ENCODE measurements at regions not wholly inside any gene's neighbourhood (a gene's known extent, or its start where the extent isn't known, plus 50 kb on each side); places are given as distances from the start of the nearest gene placed in this dataset.

- no peak for TF ChIP-seq ZNF598 (CRISPR knock-in tag; IDR thresholded peaks at IDR 0.05; ENCODE audit: borderline replicate concordance)
- TF ChIP-seq ARID4A (CRISPR knock-in tag; IDR thresholded peaks at IDR 0.05; ENCODE audit: borderline replicate concordance) = no peak
- TF ChIP-seq, protein P1, sequence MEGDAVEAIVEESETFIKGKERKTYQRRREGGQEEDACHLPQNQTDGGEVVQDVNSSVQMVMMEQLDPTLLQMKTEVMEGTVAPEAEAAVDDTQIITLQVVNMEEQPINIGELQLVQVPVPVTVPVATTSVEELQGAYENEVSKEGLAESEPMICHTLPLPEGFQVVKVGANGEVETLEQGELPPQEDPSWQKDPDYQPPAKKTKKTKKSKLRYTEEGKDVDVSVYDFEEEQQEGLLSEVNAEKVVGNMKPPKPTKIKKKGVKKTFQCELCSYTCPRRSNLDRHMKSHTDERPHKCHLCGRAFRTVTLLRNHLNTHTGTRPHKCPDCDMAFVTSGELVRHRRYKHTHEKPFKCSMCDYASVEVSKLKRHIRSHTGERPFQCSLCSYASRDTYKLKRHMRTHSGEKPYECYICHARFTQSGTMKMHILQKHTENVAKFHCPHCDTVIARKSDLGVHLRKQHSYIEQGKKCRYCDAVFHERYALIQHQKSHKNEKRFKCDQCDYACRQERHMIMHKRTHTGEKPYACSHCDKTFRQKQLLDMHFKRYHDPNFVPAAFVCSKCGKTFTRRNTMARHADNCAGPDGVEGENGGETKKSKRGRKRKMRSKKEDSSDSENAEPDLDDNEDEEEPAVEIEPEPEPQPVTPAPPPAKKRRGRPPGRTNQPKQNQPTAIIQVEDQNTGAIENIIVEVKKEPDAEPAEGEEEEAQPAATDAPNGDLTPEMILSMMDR (CRISPR knock-in tag; IDR thresholded peaks at IDR 0.05) = no peak
- TF ChIP-seq HOMEZ (CRISPR knock-in tag; IDR thresholded peaks at IDR 0.05; ENCODE audit: low read depth) = no peak
- TF ChIP-seq, protein P2, sequence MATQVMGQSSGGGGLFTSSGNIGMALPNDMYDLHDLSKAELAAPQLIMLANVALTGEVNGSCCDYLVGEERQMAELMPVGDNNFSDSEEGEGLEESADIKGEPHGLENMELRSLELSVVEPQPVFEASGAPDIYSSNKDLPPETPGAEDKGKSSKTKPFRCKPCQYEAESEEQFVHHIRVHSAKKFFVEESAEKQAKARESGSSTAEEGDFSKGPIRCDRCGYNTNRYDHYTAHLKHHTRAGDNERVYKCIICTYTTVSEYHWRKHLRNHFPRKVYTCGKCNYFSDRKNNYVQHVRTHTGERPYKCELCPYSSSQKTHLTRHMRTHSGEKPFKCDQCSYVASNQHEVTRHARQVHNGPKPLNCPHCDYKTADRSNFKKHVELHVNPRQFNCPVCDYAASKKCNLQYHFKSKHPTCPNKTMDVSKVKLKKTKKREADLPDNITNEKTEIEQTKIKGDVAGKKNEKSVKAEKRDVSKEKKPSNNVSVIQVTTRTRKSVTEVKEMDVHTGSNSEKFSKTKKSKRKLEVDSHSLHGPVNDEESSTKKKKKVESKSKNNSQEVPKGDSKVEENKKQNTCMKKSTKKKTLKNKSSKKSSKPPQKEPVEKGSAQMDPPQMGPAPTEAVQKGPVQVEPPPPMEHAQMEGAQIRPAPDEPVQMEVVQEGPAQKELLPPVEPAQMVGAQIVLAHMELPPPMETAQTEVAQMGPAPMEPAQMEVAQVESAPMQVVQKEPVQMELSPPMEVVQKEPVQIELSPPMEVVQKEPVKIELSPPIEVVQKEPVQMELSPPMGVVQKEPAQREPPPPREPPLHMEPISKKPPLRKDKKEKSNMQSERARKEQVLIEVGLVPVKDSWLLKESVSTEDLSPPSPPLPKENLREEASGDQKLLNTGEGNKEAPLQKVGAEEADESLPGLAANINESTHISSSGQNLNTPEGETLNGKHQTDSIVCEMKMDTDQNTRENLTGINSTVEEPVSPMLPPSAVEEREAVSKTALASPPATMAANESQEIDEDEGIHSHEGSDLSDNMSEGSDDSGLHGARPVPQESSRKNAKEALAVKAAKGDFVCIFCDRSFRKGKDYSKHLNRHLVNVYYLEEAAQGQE (IDR thresholded peaks at IDR 0.05; ENCODE audit: borderline replicate concordance in 1 of 2, low read depth in 1 of 2, low read length in 2 of 2) = no peak
- TF ChIP-seq ASH2L (IDR thresholded peaks at IDR 0.05; ENCODE audit: insufficient read length, low read depth, low read length) = no peak
- no peak for TF ChIP-seq HOXD1 (CRISPR knock-in tag; IDR thresholded peaks at IDR 0.05)
- TF ChIP-seq YY1 (IDR thresholded peaks at IDR 0.05; ENCODE audit: insufficient read depth, insufficient replicate concordance, low read depth, low read length) = no peak
- TF ChIP-seq, protein P3, sequence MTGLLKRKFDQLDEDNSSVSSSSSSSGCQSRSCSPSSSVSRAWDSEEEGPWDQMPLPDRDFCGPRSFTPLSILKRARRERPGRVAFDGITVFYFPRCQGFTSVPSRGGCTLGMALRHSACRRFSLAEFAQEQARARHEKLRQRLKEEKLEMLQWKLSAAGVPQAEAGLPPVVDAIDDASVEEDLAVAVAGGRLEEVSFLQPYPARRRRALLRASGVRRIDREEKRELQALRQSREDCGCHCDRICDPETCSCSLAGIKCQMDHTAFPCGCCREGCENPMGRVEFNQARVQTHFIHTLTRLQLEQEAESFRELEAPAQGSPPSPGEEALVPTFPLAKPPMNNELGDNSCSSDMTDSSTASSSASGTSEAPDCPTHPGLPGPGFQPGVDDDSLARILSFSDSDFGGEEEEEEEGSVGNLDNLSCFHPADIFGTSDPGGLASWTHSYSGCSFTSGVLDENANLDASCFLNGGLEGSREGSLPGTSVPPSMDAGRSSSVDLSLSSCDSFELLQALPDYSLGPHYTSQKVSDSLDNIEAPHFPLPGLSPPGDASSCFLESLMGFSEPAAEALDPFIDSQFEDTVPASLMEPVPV (CRISPR knock-in tag; IDR thresholded peaks at IDR 0.05) = no peak
- TF ChIP-seq, protein P4, sequence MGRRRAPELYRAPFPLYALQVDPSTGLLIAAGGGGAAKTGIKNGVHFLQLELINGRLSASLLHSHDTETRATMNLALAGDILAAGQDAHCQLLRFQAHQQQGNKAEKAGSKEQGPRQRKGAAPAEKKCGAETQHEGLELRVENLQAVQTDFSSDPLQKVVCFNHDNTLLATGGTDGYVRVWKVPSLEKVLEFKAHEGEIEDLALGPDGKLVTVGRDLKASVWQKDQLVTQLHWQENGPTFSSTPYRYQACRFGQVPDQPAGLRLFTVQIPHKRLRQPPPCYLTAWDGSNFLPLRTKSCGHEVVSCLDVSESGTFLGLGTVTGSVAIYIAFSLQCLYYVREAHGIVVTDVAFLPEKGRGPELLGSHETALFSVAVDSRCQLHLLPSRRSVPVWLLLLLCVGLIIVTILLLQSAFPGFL (CRISPR knock-in tag; IDR thresholded peaks at IDR 0.05) = no peak
- no peak for TF ChIP-seq EZH2 (conservative IDR thresholded peaks at IDR 0.05; ENCODE audit: low read depth, low read length)
Measured at GRCh38 chr2:215866606-215867005, 146.7 kb downstream of the MREG start.

All from HepG2 (cell line).